GM12873 (cell line): ENCODE measurements at regions not wholly inside any gene's neighbourhood (a gene's known extent, or its start where the extent isn't known, plus 50 kb on each side); places are given as distances from the start of the nearest gene placed in this dataset.

Source experiments
- TF ChIP-seq, protein P1 (sequence below): IDR thresholded peaks from 2 replicates; pipeline ENCODE4 v1.5.1; 2012; ENCODE audit warnings: low read depth, mild to moderate bottlenecking, moderate library complexity, low read length, control low read depth; ENCODE audit not compliant: insufficient read depth; ENCODE audit errors: missing control alignments

DNA sequence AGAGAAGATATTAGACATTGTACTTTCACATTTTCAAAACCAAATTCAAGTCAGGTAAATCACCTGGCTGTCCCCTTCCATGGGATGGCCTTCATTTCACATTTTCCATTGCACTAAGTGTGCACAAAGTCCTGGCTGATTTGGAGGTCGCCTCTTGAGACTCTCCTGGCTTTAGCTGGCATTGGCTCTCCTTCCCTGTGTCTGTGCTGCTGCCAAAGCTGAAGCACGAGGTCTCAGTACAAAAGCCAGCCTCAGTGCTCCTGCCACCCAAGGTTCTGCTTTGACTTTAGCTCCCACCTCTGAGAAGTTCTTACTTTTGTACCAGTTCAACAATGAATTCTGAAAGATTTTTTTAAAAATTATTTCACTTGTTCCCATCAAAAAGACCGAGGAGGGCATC, 289.2 kb upstream of the CNR1 start:
- TF ChIP-seq, protein P1, sequence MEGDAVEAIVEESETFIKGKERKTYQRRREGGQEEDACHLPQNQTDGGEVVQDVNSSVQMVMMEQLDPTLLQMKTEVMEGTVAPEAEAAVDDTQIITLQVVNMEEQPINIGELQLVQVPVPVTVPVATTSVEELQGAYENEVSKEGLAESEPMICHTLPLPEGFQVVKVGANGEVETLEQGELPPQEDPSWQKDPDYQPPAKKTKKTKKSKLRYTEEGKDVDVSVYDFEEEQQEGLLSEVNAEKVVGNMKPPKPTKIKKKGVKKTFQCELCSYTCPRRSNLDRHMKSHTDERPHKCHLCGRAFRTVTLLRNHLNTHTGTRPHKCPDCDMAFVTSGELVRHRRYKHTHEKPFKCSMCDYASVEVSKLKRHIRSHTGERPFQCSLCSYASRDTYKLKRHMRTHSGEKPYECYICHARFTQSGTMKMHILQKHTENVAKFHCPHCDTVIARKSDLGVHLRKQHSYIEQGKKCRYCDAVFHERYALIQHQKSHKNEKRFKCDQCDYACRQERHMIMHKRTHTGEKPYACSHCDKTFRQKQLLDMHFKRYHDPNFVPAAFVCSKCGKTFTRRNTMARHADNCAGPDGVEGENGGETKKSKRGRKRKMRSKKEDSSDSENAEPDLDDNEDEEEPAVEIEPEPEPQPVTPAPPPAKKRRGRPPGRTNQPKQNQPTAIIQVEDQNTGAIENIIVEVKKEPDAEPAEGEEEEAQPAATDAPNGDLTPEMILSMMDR, result no peak

DNA sequence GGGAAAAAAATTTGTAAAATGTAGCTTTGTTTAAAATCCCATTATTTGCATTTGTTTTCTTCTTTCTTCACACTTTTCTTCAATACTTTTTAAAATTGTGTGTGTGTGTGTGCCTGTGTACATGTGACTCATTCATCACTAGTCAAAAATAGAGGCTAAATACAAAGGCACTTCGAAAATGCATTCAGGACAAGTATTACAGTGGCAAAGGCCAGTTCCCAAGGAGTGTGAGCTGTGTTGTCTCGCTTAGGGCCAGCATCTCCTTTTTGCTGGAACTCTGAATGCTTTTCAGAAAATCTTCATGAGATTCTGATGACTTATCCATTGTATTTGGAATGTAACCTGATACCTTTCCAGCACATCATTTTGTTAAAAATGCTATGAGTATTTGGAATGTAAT, 288.5 kb upstream of the CNR1 start:
- TF ChIP-seq, protein P1, result no peak

DNA sequence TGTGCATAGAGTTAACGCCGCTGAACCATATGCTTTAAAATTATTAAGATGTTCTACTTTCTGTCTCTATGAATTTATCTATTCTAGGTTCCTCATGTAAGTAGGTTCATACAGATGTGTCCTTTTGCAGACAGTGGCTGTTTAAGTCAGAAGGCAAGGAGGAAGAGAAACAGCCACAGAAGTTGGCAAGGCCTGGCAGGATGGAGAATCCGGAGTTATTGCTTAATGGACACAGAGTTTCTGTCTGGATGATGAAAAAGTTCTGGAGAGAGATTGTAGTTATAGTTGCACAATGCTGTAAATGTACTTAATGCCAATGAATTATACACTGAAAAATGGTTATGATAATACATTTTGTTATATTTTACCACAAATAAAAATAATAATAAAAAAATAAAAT, 283.6 kb upstream of the CNR1 start:
- TF ChIP-seq, protein P1, result no peak

DNA sequence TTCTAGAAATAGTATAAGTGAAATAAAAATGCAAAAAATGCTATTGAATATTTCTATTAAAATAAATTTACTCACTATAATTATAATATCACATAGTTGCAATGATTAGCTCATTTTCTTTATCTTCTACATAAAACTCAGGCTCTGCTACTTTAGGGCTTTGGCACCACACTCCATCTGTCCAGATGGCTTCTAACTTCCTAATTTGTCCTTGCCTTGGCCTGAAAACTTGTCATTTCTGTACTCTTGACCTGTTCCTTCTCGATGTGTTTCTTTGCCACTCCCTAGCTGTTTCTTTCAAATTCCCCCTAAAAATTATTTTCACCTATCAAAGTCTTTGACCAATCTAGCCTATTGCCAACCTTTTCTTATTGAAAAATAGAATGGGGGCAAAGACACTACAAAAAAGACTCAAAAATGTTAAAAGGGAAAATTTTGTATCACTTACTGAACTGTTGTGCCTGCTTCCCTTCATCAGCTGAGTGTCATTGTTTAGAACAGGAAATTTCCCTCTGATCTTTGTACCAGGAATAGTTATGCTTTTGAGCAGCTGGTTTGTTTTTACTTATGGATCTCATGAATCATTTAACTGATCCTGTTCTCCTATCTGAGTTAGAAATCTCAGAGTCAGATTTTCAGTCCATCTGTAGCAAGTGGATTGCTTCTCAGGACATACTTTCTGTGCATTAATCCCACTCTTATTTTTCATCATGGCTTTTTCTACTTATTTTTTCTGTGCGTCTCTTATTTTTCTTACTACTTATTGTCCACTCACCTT, 279.2 kb upstream of the CNR1 start:
- TF ChIP-seq, protein P1, result no peak

DNA sequence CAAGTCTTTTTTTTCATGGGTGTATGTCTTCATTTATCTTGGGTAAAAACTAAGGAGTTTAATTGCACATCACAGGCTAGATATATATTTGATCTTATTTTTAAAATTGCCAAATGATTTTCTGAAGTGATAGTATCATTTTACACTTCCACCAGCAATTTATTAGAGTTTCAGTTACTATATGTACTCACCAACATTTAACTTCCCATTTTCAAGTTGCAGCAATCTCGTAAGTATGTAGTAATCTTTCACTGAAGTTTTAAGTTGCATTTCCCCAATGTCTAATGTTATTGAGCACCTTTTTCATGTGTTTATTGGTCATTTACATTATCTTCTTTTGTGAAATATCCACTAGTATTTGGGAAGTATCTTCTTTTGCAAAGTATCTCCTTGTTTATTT, 277.4 kb upstream of the CNR1 start:
- TF ChIP-seq, protein P1, result no peak

DNA sequence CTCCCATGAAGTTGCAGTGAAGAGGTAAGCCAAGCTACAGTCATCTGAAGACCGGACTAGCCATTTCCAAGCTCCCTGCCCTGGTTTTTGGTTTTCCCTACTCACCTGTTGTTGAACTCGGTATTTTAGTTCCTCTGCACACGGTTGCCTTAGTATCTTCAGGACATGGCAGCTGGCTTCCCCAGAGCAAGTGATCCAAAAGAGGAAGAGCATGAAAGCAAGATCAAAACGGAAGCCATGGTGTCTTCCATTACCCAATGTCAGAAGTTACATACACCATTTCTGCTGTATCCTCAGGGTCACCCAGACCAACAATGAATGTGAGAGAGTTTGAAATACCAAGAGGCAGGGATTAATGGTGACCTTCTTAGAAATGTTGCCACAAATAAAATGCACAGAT, 276.6 kb upstream of the CNR1 start:
- TF ChIP-seq, protein P1, result no peak

DNA sequence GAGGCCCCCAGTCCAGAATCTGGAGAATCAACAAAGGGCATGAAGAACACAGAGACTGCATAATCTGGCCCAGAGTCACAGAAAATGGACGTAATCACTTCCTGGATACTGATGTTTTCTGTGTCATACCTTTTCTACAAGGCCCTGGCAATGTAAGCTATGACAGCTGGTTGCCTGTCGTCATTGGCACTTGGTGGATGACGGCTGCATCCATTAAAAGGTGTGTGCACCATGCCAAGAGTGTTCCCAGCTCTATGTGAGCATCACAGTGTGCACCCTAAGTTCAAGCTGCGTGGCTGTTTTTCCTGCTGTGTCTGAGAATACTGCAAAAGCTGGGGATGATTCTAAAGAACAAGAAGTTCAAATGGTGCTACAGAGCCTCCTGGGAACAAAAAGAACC, 275.2 kb upstream of the CNR1 start:
- TF ChIP-seq, protein P1, result no peak
